Peyer's patch (tissue), 4 donors: ENCODE measurements at regions not wholly inside any gene's neighbourhood (a gene's known extent, or its start where the extent isn't known, plus 50 kb on each side); places are given as distances from the start of the nearest gene placed in this dataset.

Experiments used
- CTCF ChIP-seq, 6 experiments: fragments of 450-650 bp in 4 of 6; fragments of 200-600 bp in 2 of 6; sonication (generic) in 1 of 6; IDR thresholded peaks; one replicate each; pipeline ENCODE4 v1.5.1; 2017 to 2019; ENCODE audit warnings: antibody characterized with exemption in 6 of 6, mild to moderate bottlenecking in 3 of 6, moderate library complexity in 1 of 6
- POLR2A ChIP-seq, 2 donors: fragments of 450-650 bp; IDR thresholded peaks; one replicate each; pipeline ENCODE4 v1.5.1; 2017; ENCODE audit warnings: antibody characterized with exemption in 2 of 2, mild to moderate bottlenecking in 2 of 2, moderate library complexity in 2 of 2

- TF ChIP-seq CTCF (IDR thresholded peaks at IDR 0.05) (no peak), POLR2A (IDR thresholded peaks at IDR 0.05) (no peak)
Measured at GRCh38 chr6:106025655-106026054, 60.5 kb upstream of the PRDM1 start.
